GM12892 (cell line): ENCODE measurements at regions not wholly inside any gene's neighbourhood (a gene's known extent, or its start where the extent isn't known, plus 50 kb on each side); places are given as distances from the start of the nearest gene placed in this dataset.

Experiments
- POLR2A ChIP-seq: IDR thresholded peaks from 2 replicates; pipeline ENCODE4 v1.6.1; 2011; ENCODE audit warnings: low read depth, low read length, control low read depth
- POLR2AphosphoS5 ChIP-seq: IDR thresholded peaks from 2 replicates; pipeline ENCODE4 v1.6.1; 2011; ENCODE audit warnings: low read depth, low read length, control low read depth

- no peak for TF ChIP-seq POLR2A
- no peak for TF ChIP-seq POLR2AphosphoS5
Observed at GRCh38 chr6:165950316-165950715, 217.3 kb downstream of the TBXT start.
